Fibroblast of lung (primary cell): ENCODE measurements at regions not wholly inside any gene's neighbourhood (a gene's known extent, or its start where the extent isn't known, plus 50 kb on each side); places are given as distances from the start of the nearest gene placed in this dataset.

Experiments used
- CTCF ChIP-seq, 2 donors: IDR thresholded peaks in 1 of 2; conservative IDR thresholded peaks in 1 of 2; 1 replicate in 1 of 2; 2 replicates in 1 of 2; pipeline ENCODE4 v1.5.1; 2011 to 2012; ENCODE audit warnings: low read length in 2 of 2, control low read depth in 1 of 2, inconsistent platforms in 1 of 2, low read depth in 1 of 2, mild to moderate bottlenecking in 1 of 2
- EZH2 ChIP-seq: IDR thresholded peaks from 2 replicates; pipeline ENCODE4 v1.5.1; 2012; ENCODE audit warnings: low read length, control low read depth, mild to moderate bottlenecking; ENCODE audit errors: missing control alignments

- no peak for TF ChIP-seq CTCF (conservative IDR thresholded peaks at IDR 0.05 in 1 of 2, IDR thresholded peaks at IDR 0.05 in 1 of 2; ENCODE audit: low read depth in 1 of 2, low read length in 2 of 2)
- no peak for TF ChIP-seq EZH2
These were observed 109.2 kb upstream of the RALGAPA2 start for GRCh38 chr20:20821484-20822260.
